Glomerular endothelial cell (primary cell): ENCODE measurements at regions not wholly inside any gene's neighbourhood (a gene's known extent, or its start where the extent isn't known, plus 50 kb on each side); places are given as distances from the start of the nearest gene placed in this dataset.

Experiments
- DNase-seq: peaks from one replicate; pipeline ENCODE4 v3.0.0-alpha.2; 2011; ENCODE audit warnings: low read depth, low spot score; ENCODE audit errors: extremely low read depth

GRCh38 chr2:192328297-192328696, 133.6 kb upstream of the TMEFF2 start:
- no peak for DNase-seq

GRCh38 chr2:192327576-192327975, 132.8 kb upstream of the TMEFF2 start:
- no peak for DNase-seq

- DNase-seq = no peak
Measured at GRCh38 chr2:192315543-192315942, 120.8 kb upstream of the TMEFF2 start.

GRCh38 chr2:192314800-192315481, 120.2 kb upstream of the TMEFF2 start:
- no peak for DNase-seq

- DNase-seq = no peak
Measured at GRCh38 chr2:192313773-192314172, 119.0 kb upstream of the TMEFF2 start.

GRCh38 chr2:192311701-192312460, 117.1 kb upstream of the TMEFF2 start:
- DNase-seq = no peak

GRCh38 chr2:192307530-192307929, 112.8 kb upstream of the TMEFF2 start:
- no peak for DNase-seq

GRCh38 chr2:192298664-192299063, 103.9 kb upstream of the TMEFF2 start:
- DNase-seq = no peak

- DNase-seq = no peak
Measured at GRCh38 chr2:192292478-192292877, 97.7 kb upstream of the TMEFF2 start.

GRCh38 chr2:192288295-192288694, 93.6 kb upstream of the TMEFF2 start:
- DNase-seq = no peak

- DNase-seq = peak; percentile 52
Measured at GRCh38 chr2:192286093-192286701, 91.5 kb upstream of the TMEFF2 start.

- DNase-seq = no peak
Measured at GRCh38 chr2:192283450-192283849, 88.7 kb upstream of the TMEFF2 start.

- DNase-seq = no peak
Measured at GRCh38 chr2:192278701-192279100, 84.0 kb upstream of the TMEFF2 start.

GRCh38 chr2:192277494-192278109, 82.9 kb upstream of the TMEFF2 start:
- no peak for DNase-seq

- no peak for DNase-seq
Measured at GRCh38 chr2:192275632-192276031, 80.9 kb upstream of the TMEFF2 start.

GRCh38 chr2:192267484-192267883, 72.8 kb upstream of the TMEFF2 start:
- DNase-seq = peak; percentile 68

GRCh38 chr2:192265751-192266150, 71.0 kb upstream of the TMEFF2 start:
- no peak for DNase-seq

GRCh38 chr2:192254444-192254843, 59.7 kb upstream of the TMEFF2 start:
- no peak for DNase-seq

- DNase-seq = no peak
Measured at GRCh38 chr2:192253692-192254091, 59.0 kb upstream of the TMEFF2 start.

GRCh38 chr2:192250961-192251360, 56.2 kb upstream of the TMEFF2 start:
- no peak for DNase-seq

GRCh38 chr2:192247456-192247855, 52.7 kb upstream of the TMEFF2 start:
- no peak for DNase-seq

GRCh38 chr2:192246297-192246696, 51.6 kb upstream of the TMEFF2 start:
- DNase-seq = no peak
